Uterus (tissue), 3 donors: ENCODE measurements at regions not wholly inside any gene's neighbourhood (a gene's known extent, or its start where the extent isn't known, plus 50 kb on each side); places are given as distances from the start of the nearest gene placed in this dataset.

ENCODE experiments used
- DNase-seq, 2 donors: peaks; one replicate each; pipeline ENCODE4 v3.0.0-alpha.2; 2019 to 2020
- H3K27ac ChIP-seq, 2 donors: fragments of 200-600 bp; sonication (generic); 1 replicate in 1 of 2; 2 replicates in 1 of 2; pipeline ENCODE4 v1.5.1; 2016 to 2018
- H3K27me3 ChIP-seq, 2 donors: fragments of 200-600 bp; sonication (generic); one replicate each; pipeline ENCODE4 v1.5.1; 2018 to 2019; ENCODE audit warnings: control low read depth in 1 of 2
- H3K36me3 ChIP-seq, 2 donors: fragments of 200-600 bp; sonication (generic); one replicate each; pipeline ENCODE4 v1.5.1; 2019; ENCODE audit warnings: control low read depth in 1 of 2
- H3K4me1 ChIP-seq, 2 donors: fragments of 200-600 bp; sonication (generic); one replicate each; pipeline ENCODE4 v1.5.1; 2018 to 2019; ENCODE audit warnings: control low read depth in 1 of 2
- H3K4me3 ChIP-seq, 2 donors: fragments of 200-600 bp; sonication (generic); 1 replicate in 1 of 2; 2 replicates in 1 of 2; pipeline ENCODE4 v1.5.1; 2018 to 2019; ENCODE audit warnings: mild to moderate bottlenecking in 1 of 2
- H3K9me3 ChIP-seq, 2 donors: fragments of 200-600 bp; sonication (generic); one replicate each; pipeline ENCODE4 v1.5.1; 2019; ENCODE audit warnings: control low read depth in 1 of 2
- POLR2A ChIP-seq, 2 donors: fragments of 450-650 bp; IDR thresholded peaks; one replicate each; pipeline ENCODE4 v1.6.1; 2016; ENCODE audit warnings: antibody characterized with exemption in 2 of 2, mild to moderate bottlenecking in 1 of 2, moderate library complexity in 1 of 2
- intact Hi-C: fragments of 100-400 bp; cut with DNase I; formaldehyde crosslinking; loops from one replicate; pipeline ENCODE4 v1.15.1; 2023; ENCODE audit warnings: low total_unique reads
- TF ChIP-seq, protein P1 (sequence below), 4 experiments: fragments of 200-600 bp in 2 of 4; fragments of 450-650 bp in 2 of 4; sonication (generic) in 2 of 4; IDR thresholded peaks; one replicate each; pipeline ENCODE4 v1.5.1; 2016 to 2019; ENCODE audit warnings: antibody characterized with exemption in 4 of 4, mild to moderate bottlenecking in 2 of 4, moderate library complexity in 1 of 4
- donor health status: DM: yes; HTN: yes; CAD: no.

DNA sequence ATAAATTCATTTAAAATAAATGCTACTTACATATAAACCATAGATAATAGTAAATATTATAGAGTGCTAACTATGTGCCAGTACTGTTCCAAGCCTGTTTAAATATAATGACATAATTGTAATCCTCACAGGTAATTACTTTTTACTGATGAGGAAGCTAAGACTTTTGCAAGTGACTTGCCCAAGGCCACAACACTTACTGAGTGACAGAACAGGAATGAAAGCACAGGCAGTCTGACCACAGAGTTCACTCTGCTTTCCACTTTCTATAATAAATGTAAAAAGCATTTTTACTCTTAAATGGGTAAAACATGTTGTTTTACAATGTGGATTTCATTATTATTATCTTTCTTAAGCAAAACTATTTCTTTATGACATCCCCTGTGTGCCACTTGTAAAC is 537.8 kb upstream of the SLC39A10 start:
- DNase-seq = no peak
- Histone ChIP-seq H3K4me1 (no peaks in the 10 kb centered on the region), H3K27me3 (no peaks in the 10 kb centered on the region), H3K9me3 (no peaks in the 10 kb centered on the region), H3K27ac (no peak overlapping the region), H3K36me3 (no peaks in the 10 kb centered on the region), H3K4me3 (no peak overlapping the region)
- TF ChIP-seq, protein P1, sequence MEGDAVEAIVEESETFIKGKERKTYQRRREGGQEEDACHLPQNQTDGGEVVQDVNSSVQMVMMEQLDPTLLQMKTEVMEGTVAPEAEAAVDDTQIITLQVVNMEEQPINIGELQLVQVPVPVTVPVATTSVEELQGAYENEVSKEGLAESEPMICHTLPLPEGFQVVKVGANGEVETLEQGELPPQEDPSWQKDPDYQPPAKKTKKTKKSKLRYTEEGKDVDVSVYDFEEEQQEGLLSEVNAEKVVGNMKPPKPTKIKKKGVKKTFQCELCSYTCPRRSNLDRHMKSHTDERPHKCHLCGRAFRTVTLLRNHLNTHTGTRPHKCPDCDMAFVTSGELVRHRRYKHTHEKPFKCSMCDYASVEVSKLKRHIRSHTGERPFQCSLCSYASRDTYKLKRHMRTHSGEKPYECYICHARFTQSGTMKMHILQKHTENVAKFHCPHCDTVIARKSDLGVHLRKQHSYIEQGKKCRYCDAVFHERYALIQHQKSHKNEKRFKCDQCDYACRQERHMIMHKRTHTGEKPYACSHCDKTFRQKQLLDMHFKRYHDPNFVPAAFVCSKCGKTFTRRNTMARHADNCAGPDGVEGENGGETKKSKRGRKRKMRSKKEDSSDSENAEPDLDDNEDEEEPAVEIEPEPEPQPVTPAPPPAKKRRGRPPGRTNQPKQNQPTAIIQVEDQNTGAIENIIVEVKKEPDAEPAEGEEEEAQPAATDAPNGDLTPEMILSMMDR (IDR thresholded peaks at IDR 0.05) = no peak
- TF ChIP-seq POLR2A (IDR thresholded peaks at IDR 0.05) = no peak
- intact Hi-C loops = no loop called here

DNA sequence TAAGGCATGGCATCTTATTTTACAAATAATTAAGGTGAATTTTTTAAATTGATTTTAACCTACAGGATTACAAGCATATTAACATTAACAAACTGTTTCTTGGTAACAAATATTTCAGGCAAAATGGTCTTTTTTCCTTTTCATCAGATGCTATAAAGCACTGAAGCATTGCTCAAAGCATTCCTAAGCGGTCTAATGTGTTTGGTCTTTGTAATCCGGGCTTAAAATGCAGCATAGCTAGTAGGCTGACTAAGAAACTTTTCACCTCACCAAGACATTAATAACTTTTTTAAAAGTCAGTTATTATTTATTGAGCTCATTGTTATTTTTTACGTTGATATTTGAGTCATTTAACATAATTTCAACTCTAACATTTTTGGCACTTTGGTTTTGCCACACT is 538.8 kb upstream of the SLC39A10 start:
- TF ChIP-seq, protein P1 (IDR thresholded peaks at IDR 0.05) = no peak
- no peak for TF ChIP-seq POLR2A (IDR thresholded peaks at IDR 0.05)
- H3K27ac ChIP-seq = no peak overlapping the region
- H3K4me3 ChIP-seq = no peak overlapping the region
- no peak for DNase-seq
- no peaks in the 10 kb centered on the region for H3K27me3 ChIP-seq
- intact Hi-C loops = no loop called here
- no peaks in the 10 kb centered on the region for H3K4me1 ChIP-seq
- H3K36me3 ChIP-seq = no peaks in the 10 kb centered on the region
- no peaks in the 10 kb centered on the region for H3K9me3 ChIP-seq

GRCh38 chr2:195117011-195117410 is 540.0 kb upstream of the SLC39A10 start:
- Histone ChIP-seq H3K27me3 (no peaks in the 10 kb centered on the region), H3K4me1 (no peaks in the 10 kb centered on the region), H3K36me3 (no peaks in the 10 kb centered on the region), H3K4me3 (no peak overlapping the region), H3K27ac (no peak overlapping the region), H3K9me3 (no peaks in the 10 kb centered on the region)
- intact Hi-C loops = no loop called here
- TF ChIP-seq, protein P1 (IDR thresholded peaks at IDR 0.05) = no peak
- TF ChIP-seq POLR2A (IDR thresholded peaks at IDR 0.05) = no peak
- DNase-seq = no peak

DNA sequence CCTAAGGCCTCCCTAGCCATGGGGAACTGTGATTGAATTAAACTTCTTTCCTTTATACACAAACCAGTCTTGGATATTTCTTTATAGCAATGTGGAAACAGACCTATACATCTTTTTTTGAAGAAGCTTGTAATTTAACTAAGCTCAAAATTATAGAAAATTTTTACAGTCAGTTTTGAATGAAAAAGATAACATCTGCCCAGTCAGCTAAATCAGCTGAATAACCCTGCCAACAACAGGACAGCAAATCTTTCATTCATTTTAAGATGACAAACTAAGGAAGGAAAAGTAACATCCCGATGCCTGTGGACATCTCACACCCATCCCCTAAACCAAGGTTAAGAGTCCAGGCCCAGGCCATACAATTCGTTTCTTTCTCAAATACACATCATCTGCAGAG is 541.3 kb upstream of the SLC39A10 start:
- H3K4me1 ChIP-seq = no peaks in the 10 kb centered on the region
- no peaks in the 10 kb centered on the region for H3K36me3 ChIP-seq
- H3K4me3 ChIP-seq = no peak overlapping the region
- H3K27me3 ChIP-seq = no peaks in the 10 kb centered on the region
- DNase-seq = no peak
- no peaks in the 10 kb centered on the region for H3K9me3 ChIP-seq
- intact Hi-C loops = no loop called here
- no peak overlapping the region for H3K27ac ChIP-seq
- TF ChIP-seq, protein P1 (IDR thresholded peaks at IDR 0.05) = no peak
- no peak for TF ChIP-seq POLR2A (IDR thresholded peaks at IDR 0.05)

GRCh38 chr2:195108182-195108581 is 548.8 kb upstream of the SLC39A10 start:
- TF ChIP-seq, protein P1 (IDR thresholded peaks at IDR 0.05) = no peak
- no peak for TF ChIP-seq POLR2A (IDR thresholded peaks at IDR 0.05)

More at GRCh38 chr2:195108182-195108581, 548.8 kb upstream of the SLC39A10 start:
- Histone ChIP-seq H3K27me3 (no peaks in the 10 kb centered on the region), H3K9me3 (no peaks in the 10 kb centered on the region), H3K36me3 (no peaks in the 10 kb centered on the region), H3K27ac (no peak overlapping the region), H3K4me3 (no peak overlapping the region), H3K4me1 (no peaks in the 10 kb centered on the region)
- DNase-seq = no peak
- intact Hi-C loops = no loop called here
